HK-2 (cell line): ENCODE measurements at regions not wholly inside any gene's neighbourhood (a gene's known extent, or its start where the extent isn't known, plus 50 kb on each side); places are given as distances from the start of the nearest gene placed in this dataset.
"Not testable (repeated sequence)": the region's sequence is repeated elsewhere in the genome, so short reads cannot be mapped to it uniquely, and the experiment has no call there.

ENCODE experiments used
- DNase-seq: peaks from one replicate; pipeline ENCODE4 v3.0.0-alpha.2; 2018; ENCODE audit not compliant: unreplicated experiment

DNA sequence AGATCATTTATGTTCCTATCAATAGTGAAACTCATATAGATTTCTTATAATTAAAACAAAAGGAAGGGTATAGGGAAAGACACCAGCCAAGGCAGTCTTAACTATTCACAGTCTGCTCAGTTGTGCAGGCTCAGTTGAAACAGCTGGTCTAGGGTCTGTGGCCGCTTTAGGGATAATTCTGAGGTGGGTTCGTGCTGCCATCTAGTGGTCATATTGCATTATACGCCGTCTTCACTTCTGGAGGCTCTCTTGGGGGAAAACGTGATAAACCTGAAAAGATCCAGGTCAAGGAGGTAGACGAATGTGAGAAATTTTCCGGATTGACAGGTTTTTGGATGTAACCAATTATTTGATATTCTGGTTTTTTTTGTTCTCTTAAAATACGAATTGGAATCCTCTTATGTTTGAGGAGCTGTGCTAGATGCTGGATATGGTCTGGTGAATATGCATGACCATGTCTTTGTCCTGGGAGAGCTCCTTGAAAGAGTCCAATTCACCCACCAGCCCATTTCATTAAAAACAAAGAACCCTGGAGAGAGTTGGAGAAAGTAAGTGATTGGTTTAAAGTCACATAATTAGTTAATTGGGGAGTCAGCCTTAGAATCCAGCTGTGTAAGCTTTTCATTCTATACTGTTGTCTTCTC, 492.4 kb downstream of the PLCL1 start:
- peak; percentile 35 for DNase-seq

DNA sequence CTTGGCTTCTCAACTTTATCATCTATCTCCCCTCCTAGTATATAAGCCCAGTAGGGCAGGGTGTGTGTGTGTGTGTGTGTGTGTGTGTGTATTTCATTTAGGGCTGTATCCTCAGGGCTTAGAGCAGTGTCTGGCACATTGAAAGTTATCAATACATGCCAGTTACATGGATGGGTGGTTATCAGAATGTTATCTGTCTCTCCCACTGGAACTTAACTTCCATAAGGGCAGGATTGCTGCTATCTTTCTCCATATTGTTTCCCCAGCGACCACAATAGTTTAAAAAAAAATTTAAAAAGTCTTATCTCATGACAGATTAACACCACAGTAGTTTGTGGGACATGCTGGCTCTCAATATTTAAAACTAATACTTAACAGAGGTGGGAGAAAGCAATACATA, 488.9 kb downstream of the PLCL1 start:
- no peak for DNase-seq

DNA sequence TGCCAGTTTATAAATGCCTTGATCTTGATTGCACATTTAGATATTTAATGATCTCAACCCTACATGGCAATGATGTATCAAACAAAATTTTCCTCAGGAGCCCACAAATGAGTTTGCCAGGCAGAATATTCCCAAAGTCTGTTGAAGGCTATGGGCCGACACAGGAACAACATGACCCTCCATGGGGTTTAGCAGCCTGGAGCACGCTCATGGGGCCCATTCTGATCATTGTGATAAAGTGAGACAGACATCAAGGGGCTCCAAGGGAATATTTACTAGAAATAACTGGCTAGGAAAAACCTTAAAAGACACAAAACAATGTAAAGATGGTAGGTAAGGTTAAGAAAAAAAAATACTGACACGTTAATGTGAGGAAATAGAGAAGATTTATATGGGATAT, 485.4 kb downstream of the PLCL1 start:
- DNase-seq, result no peak

DNA sequence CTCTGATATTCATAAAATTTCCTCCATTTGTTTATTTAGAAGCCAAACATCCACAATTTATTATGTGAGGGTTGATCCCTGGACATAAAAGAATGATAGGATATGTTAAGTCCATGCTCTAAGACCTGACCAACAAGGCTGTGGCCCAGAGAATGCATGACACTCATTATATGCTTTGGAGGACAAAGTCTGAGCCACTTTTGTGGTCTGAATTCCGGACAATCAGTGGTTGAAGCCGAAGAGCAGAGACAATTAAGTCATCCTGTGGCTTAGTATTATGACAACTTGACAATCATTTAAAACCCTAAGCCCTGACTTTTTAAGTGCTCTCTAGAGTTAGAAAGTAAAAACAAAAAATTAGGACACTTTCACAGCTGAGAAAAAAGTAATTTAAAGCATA, 483.3 kb downstream of the PLCL1 start:
- DNase-seq, result peak; percentile 3

DNA sequence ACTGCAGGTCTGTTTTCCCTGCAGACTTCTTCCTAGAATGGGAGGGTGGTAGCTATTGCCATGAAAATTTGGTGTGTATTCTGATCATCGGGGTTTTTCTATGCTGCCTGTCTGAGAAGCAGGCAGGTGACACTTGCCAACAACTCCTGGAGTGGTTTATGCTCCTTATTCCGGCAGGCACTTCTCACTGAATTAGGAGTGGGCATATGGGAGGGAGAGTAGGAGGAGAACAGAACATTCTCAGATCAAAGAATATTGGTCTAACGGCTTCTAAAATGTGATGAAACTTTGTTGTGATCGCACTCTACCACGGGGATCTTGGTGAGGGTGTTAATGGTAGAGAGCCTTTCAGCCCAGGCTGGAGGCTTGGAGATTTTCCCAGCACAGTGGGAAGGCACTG, 480.8 kb downstream of the PLCL1 start:
- no peak for DNase-seq

DNA sequence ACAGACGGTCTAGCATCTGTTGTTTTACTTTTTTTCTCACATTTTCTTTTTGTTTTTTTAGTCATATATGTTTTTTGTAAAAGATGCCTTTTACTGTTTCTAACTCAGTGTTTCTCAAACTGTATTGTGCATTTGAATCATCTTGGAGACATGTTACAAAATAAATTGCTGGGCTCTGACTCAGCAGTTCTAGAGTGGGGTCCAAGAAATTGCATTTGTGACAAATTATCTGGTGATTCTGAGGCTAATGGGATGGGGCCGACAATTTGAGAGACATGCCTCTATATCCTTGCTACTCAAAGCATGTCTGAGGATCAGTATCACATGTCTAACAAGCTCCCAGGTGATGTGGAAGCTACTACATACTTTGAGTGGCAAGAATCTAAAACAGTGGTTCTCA, 478.8 kb downstream of the PLCL1 start:
- DNase-seq, result no peak

DNA sequence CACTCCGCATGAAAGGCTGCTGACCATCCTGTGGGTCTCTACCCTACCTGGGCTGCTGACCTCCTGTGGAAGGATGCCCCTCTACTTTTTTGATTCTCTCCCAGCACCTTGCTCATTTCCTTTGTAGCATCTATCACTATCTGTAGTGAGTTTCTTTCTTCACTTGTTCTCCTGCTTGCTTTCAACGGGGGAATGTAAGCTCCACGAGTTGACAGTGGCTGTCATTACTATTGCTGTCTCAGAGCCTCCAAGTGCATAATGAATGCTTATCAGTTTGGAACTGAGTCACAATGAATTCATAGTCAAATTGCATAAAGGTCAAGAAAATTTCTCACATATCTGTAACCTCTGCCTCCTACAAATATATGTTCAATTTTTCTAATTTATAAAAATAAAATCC, 477.7 kb downstream of the PLCL1 start:
- DNase-seq, result no peak

DNA sequence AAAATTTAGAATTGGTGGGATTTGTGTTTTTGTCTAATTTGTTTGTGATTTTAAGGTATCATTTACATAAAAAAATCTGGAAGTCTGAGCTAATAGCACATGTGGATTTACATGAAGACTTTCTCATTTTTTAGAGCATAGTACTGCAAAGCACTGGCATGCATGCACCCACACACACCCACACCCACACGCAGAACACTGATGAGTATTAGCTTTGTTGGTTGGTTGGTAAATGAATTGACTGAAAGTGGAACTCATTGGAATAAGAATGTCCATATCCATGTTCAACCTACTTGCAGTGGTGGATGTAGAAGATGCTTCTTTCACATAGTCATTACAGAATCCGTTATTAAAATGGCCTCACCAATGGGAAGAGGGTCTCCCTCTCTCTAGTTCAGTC, 475.8 kb downstream of the PLCL1 start:
- no peak for DNase-seq

DNA sequence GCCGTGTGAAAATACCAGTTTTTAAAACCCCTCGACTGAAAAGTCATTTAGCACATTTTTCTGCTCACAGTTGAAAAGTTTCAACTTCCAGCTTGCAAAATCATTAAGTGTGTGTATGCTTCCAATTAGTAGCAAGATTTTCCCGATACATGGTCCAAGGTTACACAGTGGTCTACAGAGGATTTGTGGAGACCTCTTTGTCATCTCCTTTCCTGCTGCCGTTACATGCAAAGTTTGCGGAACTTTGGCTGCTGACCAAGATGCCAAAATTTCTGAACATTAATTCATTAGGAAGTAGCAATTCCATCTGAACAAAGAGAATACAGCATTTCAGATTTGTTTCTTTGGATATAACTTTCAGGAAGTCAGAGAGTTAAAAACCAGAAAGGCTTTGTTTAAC, 474.6 kb downstream of the PLCL1 start:
- DNase-seq, result no peak

DNA sequence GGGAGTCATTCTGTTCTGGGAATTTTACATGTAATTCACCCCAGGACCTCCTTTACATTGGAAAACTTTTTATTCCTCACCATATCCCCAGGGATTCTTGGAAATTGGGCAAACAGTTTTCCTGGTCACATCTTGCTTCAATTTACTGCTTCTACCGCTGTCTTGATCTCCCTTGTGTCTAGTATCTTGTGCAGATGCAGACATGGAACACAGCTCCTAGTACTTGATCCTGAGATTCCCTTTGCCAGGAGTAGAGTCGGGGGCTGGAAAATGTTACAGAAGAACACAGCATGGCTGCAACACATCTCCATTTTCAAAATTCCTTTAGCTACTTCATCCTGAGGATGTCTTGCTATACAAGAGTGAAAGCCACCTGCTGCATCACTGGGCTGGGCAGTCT, 472.8 kb downstream of the PLCL1 start:
- no peak for DNase-seq

DNA sequence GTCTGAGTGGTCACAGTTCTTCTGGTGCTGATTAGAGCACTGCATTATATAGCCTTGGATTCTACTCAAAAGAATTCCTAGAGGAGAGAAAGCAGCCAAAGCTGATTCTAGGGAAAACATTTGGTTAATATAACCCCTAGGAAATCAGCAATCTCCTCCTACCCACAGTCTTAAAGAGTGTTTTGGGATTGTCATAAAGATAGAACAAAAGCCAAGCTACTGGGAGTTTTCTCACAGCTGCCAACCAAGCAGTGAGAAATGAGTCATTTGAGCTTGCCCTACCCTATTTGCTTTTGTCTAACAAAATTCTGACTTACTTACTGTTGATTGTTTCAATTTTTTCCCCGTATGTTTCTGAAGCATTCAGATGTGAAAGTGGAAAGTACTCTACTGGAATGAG, 469.3 kb downstream of the PLCL1 start:
- no peak for DNase-seq

DNA sequence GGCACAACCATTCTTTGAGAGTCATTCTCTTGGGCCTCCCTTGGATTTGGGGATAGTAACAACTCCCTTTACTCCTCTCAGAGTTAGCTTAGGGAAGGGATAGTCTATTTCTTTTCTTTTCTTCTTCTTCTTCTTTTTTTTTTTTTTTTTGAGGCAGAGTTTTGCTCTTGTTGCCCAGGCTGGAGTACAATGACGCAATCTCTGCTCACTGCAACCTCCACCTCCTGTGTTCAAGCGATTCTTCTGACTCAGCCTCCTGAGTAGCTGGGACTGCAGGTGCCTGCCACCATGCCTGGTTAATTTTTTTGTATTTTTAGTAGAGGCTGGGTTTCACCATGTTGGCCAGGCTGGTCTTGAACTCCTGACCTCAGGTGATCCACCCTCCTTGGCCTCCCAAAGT, 465.8 kb downstream of the PLCL1 start:
- DNase-seq, result not testable (repeated sequence)

DNA sequence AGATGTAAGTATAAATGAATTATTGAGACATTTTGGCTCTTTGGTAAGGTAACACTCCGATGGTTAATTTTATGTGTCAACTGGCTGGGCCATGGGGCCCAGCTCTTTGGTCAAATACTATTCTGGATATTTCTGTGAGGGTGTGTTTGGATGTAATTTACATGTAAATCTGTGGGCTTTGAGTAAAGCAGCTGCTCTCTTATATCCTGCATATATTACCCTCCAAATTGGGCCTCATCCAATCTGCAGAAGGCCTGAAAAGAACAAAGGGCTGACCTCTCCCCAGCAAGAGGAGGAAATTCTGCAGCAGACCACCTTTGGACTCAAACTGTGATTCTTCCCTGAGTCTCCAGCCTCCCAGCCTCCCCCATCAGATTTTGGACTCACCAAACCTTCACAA, 464.1 kb downstream of the PLCL1 start:
- no peak for DNase-seq

DNA sequence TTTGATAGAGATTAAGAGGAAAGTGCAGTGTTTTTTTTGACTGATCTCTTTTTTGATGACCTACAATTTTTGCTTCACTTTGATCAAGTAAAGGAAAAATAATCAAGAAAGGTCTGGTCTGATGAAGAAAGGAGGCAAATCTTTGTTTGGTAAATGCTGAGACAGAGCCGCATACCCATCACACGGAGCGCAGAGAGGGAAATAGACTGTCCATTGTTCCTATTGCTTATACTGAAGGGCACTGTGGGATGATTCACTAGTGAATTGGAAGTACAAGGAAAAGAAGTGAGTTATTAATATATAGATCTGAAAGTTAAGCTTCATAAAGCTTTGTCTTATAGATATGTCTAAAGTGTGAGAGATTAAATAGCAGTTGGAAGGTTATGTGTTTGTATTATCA, 455.1 kb downstream of the PLCL1 start:
- no peak for DNase-seq

DNA sequence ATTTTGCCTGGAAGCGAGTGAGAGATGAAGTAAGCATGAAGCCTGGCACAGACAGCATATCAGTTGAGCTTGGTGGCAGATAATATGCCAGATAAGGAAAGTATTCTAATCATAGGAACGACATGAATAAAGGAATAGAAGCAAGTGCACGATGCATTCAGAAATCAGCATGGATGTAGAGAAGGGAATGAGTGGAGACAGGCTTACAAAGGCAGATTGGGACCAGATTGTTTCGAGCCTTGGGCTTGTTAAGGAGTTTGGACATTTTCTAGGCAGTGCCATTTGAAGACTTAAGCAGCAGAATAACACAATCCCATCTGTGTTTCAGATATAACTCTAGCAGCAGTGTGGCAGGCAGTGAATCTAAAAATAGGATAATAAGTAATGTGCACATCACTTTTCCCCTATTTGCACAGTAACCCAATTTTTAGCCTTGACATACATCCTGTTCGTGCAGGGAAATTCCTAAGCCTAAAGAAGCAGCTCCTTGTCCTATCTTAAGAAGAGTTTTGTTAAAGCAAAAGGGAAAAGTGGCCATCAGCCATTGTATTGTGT, 450.2 kb downstream of the PLCL1 start:
- no peak for DNase-seq

DNA sequence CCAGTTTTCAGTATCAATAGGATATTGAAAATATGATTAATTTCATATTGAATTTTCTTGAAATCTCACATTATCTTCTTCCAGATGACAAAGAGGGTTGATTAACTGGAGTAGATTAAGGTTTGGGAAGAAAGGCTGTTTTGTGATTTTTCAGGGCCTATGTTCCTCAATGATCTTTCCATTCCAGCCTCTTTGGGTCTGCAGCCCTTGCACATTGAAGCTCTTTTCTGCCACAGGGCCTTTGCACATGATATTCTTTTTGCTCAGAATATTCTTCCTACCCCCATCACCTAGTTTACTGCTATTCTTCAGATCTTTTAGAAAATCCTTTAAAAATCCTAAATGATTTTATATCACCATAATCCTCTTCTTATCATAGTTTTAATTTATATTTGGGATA, 449.6 kb downstream of the PLCL1 start:
- no peak for DNase-seq

DNA sequence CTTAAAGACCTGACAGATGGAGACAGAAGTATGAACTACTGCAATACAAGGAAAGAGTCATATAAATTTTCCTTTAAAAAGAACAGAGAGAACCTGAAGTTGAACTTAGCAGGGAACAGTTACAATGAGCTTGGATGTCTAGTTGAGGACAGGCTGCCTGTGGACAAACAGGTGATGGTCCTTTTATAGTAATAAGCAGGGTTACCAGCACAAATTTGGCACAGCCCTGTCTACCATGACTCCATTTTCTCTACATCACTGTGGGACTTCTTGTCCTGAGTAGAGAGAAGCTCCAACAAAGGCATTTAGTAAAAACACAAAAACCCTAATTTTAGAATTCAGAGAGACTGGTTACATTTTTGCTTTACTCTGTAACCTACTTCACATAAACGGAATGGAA, 448.1 kb downstream of the PLCL1 start:
- no peak for DNase-seq

DNA sequence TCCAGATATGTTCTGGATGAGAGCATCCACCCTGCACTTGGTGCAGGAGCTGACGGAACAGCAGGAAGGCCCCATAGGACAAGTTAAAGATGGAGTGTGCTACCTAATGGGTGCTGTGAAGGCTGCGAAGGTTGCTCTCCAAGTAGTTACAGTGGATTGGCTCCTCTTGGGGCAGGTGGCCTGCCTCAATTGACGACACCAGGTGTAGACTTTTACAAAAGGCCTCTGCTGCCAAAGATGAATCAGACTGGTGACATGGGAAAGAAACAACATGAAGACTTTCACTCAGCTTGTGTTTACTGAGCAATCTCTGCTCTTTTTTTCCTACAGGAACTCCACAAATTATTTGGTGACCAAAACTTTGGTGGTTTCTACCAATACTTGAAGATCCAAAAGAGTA, 437.7 kb downstream of the PLCL1 start:
- no peak for DNase-seq

DNA sequence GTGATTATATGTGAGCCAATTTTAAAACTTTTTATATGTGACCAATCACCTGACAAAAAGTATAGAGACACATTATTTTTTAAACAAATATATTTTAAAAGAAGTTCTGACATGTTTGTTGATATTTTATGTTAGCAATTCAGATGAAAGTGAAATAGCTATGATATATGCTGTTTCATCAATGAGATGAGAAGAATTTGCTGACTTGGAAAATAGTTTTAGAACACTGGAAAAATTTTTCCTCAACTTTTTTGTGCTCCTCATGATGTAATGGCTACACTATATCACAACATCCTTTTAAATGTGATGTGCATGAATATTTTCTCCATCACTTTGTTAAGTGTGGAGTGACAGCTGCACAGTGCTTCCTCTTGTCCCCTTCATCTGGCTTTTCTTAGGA, 434.0 kb downstream of the PLCL1 start:
- DNase-seq, result no peak

DNA sequence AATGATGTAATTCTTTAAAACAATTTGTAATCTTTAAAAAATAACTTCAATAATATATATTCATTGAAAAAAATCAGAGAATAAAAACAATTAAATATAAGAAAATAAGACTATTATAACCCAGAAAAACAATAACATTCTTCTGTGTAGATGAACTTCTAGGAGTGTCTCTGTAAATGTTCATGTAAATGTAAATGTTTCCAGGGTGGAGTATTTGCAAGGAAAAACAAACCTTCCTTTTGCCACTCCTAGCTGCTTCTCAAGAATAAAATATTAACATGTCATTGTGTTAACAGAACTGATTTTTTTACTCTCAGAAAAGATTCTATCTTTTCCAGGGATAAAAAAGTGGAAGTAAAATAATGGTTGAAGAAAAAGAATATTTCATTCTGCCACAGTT, 431.9 kb downstream of the PLCL1 start:
- no peak for DNase-seq

DNA sequence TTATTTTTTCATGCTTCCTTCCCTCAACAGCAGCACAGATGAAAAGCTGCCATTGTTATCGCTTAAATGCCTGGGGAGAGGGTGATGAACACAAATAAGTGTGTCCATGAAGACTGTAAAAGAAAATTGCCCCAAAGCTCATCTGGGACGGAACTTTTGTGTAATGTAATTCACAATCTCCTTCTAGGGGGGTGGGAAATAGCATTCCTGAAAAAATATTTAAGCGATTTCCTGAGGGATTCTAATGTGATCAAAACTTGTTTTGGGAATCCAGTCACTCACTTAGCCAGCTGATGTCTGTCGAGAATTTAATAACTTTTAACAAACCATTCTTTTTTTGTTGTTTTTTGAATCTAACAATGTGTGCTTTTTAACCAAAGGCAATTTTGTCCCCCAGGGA, 427.9 kb downstream of the PLCL1 start:
- DNase-seq, result no peak

DNA sequence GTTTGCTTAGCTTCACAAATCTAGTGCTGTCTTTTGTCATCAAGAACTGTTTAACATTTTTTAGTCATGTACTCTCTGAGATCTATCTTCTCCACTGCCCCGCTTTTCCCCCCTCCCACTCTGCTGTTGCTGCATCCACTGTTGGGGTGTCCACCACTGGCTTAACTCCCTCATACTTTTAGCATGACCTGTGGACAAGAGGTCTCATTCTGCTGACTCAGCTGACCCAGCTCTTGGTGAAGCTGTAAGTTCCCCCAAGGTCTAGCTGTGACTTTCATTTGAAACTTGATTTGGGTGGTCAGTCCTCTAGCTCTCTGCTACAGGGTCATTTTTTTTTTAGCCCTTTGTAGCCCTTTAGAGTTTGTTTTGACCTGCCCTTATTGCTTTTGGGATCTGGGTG, 427.2 kb downstream of the PLCL1 start:
- no peak for DNase-seq

DNA sequence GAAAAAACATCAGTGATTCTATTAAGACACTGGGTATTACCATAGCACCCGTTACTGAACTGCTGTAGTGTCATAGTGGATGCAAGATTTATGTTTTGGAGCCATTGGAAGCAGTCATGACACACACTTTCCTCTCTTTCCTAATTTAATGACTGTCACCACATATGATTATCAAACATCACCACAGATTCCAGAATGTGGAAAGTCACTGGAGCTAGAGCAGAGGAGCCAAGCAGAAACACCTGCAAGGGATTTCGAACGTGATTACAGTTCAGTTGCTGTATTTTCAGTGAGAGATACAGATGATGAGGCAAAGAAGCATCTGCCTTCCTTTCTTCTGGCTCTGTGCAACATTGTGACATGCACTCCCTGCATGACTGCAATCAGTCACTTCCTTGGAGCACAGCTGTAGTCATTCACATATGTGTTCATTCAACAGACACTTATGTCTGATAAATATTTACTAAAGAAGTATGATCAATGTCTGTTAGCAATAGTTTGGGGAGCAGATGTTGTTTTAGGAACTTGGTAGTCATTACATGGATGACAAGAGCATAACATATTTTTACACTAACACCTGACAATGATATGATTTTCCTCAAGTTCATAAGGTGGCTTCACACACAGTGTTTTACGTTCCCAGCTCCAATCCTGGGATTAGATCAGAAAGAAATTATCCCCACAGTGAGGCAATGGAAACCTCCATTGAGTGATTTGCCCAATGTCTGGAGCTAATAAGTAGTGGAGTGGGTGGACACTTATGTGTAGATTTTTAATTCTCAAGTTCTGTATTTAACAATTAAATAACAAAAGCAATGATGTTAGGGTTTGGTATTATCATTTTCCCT, 416.6 kb downstream of the PLCL1 start:
- no peak for DNase-seq
